ENCODE measurements at regions not wholly inside any gene's neighbourhood (a gene's known extent, or its start where the extent isn't known, plus 50 kb on each side); places are given as distances from the start of the nearest gene placed in this dataset.
"Not testable (repeated sequence)": the region's sequence is repeated elsewhere in the genome, so short reads cannot be mapped to it uniquely, and the experiment has no call there.

GRCh38 chr4:64814616-64815015 is 405.4 kb upstream of the TECRL start:
- no peak for DNase-seq

- no peak for DNase-seq
These were observed 398.6 kb upstream of the TECRL start for GRCh38 chr4:64807821-64808220.

GRCh38 chr4:64799751-64800150 is 390.5 kb upstream of the TECRL start:
- DNase-seq = no peak

- DNase-seq = not testable (repeated sequence)
These were observed 389.6 kb upstream of the TECRL start for GRCh38 chr4:64798828-64799227.

- DNase-seq = no peak
These were observed 387.3 kb upstream of the TECRL start for GRCh38 chr4:64796581-64796980.

GRCh38 chr4:64784125-64784524 is 374.9 kb upstream of the TECRL start:
- DNase-seq = no peak

- peak in 1 of 2 experiments; percentile 23 for DNase-seq
These were observed 372.6 kb upstream of the TECRL start for GRCh38 chr4:64781737-64782326.

- no peak for DNase-seq
These were observed 371.4 kb upstream of the TECRL start for GRCh38 chr4:64780664-64781063.

GRCh38 chr4:64777286-64777685 is 368.0 kb upstream of the TECRL start:
- DNase-seq = no peak

GRCh38 chr4:64776820-64777219 is 367.6 kb upstream of the TECRL start:
- DNase-seq = no peak

GRCh38 chr4:64774626-64775025 is 365.4 kb upstream of the TECRL start:
- DNase-seq = no peak

GRCh38 chr4:64771149-64771548 is 361.9 kb upstream of the TECRL start:
- DNase-seq = no peak

GRCh38 chr4:64767547-64767946 is 358.3 kb upstream of the TECRL start:
- no peak for DNase-seq

GRCh38 chr4:64766565-64766964 is 357.3 kb upstream of the TECRL start:
- DNase-seq = no peak

GRCh38 chr4:64756016-64756415 is 346.8 kb upstream of the TECRL start:
- DNase-seq = no peak

- no peak for DNase-seq
These were observed 338.9 kb upstream of the TECRL start for GRCh38 chr4:64747919-64748715.

- DNase-seq = no peak
These were observed 329.0 kb upstream of the TECRL start for GRCh38 chr4:64738240-64738639.

- not testable (repeated sequence) for DNase-seq
These were observed 328.5 kb upstream of the TECRL start for GRCh38 chr4:64737854-64738138.

- DNase-seq = no peak
These were observed 328.0 kb upstream of the TECRL start for GRCh38 chr4:64737026-64737853.

GRCh38 chr4:64729561-64729960 is 320.3 kb upstream of the TECRL start:
- DNase-seq = no peak

GRCh38 chr4:64727960-64728359 is 318.7 kb upstream of the TECRL start:
- DNase-seq = no peak

- not testable (repeated sequence) for DNase-seq
These were observed 318.1 kb upstream of the TECRL start for GRCh38 chr4:64727391-64727790.

GRCh38 chr4:64724689-64725088 is 315.4 kb upstream of the TECRL start:
- DNase-seq = no peak

GRCh38 chr4:64721106-64721505 is 311.9 kb upstream of the TECRL start:
- DNase-seq = no peak

All from SW 1271 (cell line).